ENCODE measurements at regions not wholly inside any gene's neighbourhood (a gene's known extent, or its start where the extent isn't known, plus 50 kb on each side); places are given as distances from the start of the nearest gene placed in this dataset.

GRCh38 chr7:438361-438760 lies 81.3 kb downstream of the PDGFA start:
- 74 to 89% (median 83%) methylated on average over 5 to 7 of the region's 7 CpGs for WGBS, 3 donors
- TF ChIP-seq POLR2A (IDR thresholded peaks at IDR 0.05) (no peak), CTCF (IDR thresholded peaks at IDR 0.05) (no peak), EP300 (IDR thresholded peaks at IDR 0.05) (no peak)
- H3K9me3 ChIP-seq: no peaks in the 10 kb centered on the region
- H3K4me3 ChIP-seq: no peak overlapping the region
- H3K4me1 ChIP-seq (ENCODE audit: insufficient read depth): no peaks in the 10 kb centered on the region
- no peak for DNase-seq
- H3K36me3 ChIP-seq: no peaks in the 10 kb centered on the region
- intact Hi-C loops (cut with DNase I): no loop called here
- no peak overlapping the region for H3K27ac ChIP-seq
- no peaks in the 10 kb centered on the region for H3K27me3 ChIP-seq

- no peak overlapping the region for H3K4me3 ChIP-seq
- no peaks in the 10 kb centered on the region for H3K27me3 ChIP-seq
- no peak for TF ChIP-seq CTCF (IDR thresholded peaks at IDR 0.05)
- TF ChIP-seq POLR2A (IDR thresholded peaks at IDR 0.05): no peak
- no peak for TF ChIP-seq EP300 (IDR thresholded peaks at IDR 0.05)
- intact Hi-C loops (cut with DNase I): no loop called here
- no peaks in the 10 kb centered on the region for H3K4me1 ChIP-seq (ENCODE audit: insufficient read depth)
- 88 to 93% (median 91%) methylated on average over 11 to 14 of the region's 14 CpGs for WGBS, 3 donors
- H3K27ac ChIP-seq: no peak overlapping the region
- DNase-seq: no peak
- no peaks in the 10 kb centered on the region for H3K9me3 ChIP-seq
- no peaks in the 10 kb centered on the region for H3K36me3 ChIP-seq
Observed at GRCh38 chr7:438916-439315, 80.7 kb downstream of the PDGFA start.

GRCh38 chr7:440059-440749 lies 79.4 kb downstream of the PDGFA start:
- Histone ChIP-seq H3K4me3 (no peak overlapping the region), H3K27me3 (no peaks in the 10 kb centered on the region), H3K9me3 (no peaks in the 10 kb centered on the region), H3K27ac (no peak overlapping the region), H3K4me1 (ENCODE audit: insufficient read depth) (no peaks in the 10 kb centered on the region), H3K36me3 (no peaks in the 10 kb centered on the region)
- intact Hi-C loops (cut with DNase I): no loop called here
- DNase-seq: no peak
- TF ChIP-seq POLR2A (IDR thresholded peaks at IDR 0.05) (no peak), EP300 (IDR thresholded peaks at IDR 0.05) (no peak), CTCF (IDR thresholded peaks at IDR 0.05) (no peak)
- WGBS, 3 donors: 84 to 94% (median 87%) methylated on average over 10 of the region's 10 CpGs

GRCh38 chr7:441684-442421 lies 77.8 kb downstream of the PDGFA start:
- TF ChIP-seq EP300 (IDR thresholded peaks at IDR 0.05): no peak
- no peak for TF ChIP-seq POLR2A (IDR thresholded peaks at IDR 0.05)
- TF ChIP-seq CTCF (IDR thresholded peaks at IDR 0.05): no peak
- no peak for DNase-seq
- intact Hi-C loops (cut with DNase I): no loop called here
- H3K9me3 ChIP-seq: no peaks in the 10 kb centered on the region
- no peaks in the 10 kb centered on the region for H3K4me1 ChIP-seq (ENCODE audit: insufficient read depth)
- WGBS, 3 donors: 67 to 69% (median 69%) methylated on average over 14 of the region's 14 CpGs
- no peak overlapping the region for H3K27ac ChIP-seq
- no peaks in the 10 kb centered on the region for H3K36me3 ChIP-seq
- H3K4me3 ChIP-seq: no peak overlapping the region
- H3K27me3 ChIP-seq: no peaks in the 10 kb centered on the region
